MM.1S (cell line): ENCODE measurements at regions not wholly inside any gene's neighbourhood (a gene's known extent, or its start where the extent isn't known, plus 50 kb on each side); places are given as distances from the start of the nearest gene placed in this dataset.

Experiments
- CTCF ChIP-seq: fragments of 300-600 bp; sonication (generic); IDR thresholded peaks from 2 replicates; pipeline ENCODE4 v1.5.1; 2016; ENCODE audit warnings: antibody characterized with exemption, low read length, mixed read lengths
- EZH2phosphoT487 ChIP-seq: fragments of 300-600 bp; sonication (generic); IDR thresholded peaks from 2 replicates; pipeline ENCODE4 v1.6.1; 2018; ENCODE audit warnings: antibody characterized with exemption, low read length

- TF ChIP-seq CTCF: no peak
- no peak for TF ChIP-seq EZH2phosphoT487
Measured at GRCh38 chr10:14453593-14453992, 122.9 kb upstream of the FRMD4A start.
